Embryonic facial prominence (tissue), 1 donor: ENCODE measurements at regions not wholly inside any gene's neighbourhood (a gene's known extent, or its start where the extent isn't known, plus 50 kb on each side); places are given as distances from the start of the nearest gene placed in this dataset.

Source experiments
- DNase-seq: peaks from one replicate; pipeline ENCODE4 v3.0.0-alpha.2; 2016; ENCODE audit errors: extremely low spot score

- DNase-seq = no peak
Measured at GRCh38 chr22:27139935-27140511, 482.6 kb downstream of the MIAT start.

- no peak for DNase-seq
Measured at GRCh38 chr22:27142286-27142685, 484.9 kb downstream of the MIAT start.

- no peak for DNase-seq
Measured at GRCh38 chr22:27144321-27144720, 486.9 kb downstream of the MIAT start.

GRCh38 chr22:27146866-27147633, 489.7 kb downstream of the MIAT start:
- no peak for DNase-seq

DNA sequence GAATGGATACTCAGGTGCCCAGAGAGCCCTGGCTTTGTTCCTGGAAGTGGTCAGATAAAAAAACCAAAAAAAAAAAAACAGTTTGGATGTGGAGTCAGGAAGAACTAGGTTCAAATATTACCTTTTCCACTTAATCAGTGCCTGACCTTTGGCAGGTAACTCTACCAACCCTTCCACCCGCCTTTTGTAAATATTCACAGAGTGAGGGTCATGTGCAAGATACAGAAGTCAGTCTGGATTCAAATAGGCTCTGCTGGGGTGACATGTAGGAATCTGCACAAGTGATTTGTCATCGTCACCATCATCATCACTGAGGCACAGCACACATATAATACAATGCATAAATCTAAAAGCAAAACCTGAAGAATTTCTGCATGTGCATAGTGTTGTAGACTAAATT, 490.7 kb downstream of the MIAT start:
- no peak for DNase-seq

DNA sequence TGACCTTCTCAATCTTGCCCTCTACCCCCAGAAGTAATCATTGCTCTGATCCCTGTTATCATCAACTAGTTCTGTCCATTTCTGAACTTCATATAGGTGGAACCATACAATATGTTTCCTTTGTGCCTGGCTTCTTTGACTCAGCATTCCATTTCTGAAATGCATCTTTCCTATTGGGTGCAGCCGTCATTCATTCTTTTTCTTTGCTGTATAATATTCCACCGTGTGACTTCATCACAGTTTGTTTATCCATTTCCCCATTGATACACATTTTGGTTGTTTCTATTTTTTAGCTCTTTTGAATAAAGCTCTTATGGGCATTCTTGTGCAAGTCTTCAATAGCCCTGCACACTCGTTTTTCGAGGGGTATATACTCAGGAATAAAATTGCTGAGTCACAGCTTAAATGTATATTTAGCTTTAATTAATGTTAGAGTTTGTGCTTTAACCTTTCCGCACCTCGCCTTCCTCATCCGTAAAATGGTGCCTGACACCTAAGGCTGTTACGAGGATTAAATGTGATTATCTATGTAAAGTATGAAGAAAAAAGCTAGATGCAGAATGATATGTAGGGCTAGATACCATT, 491.6 kb downstream of the MIAT start:
- no peak for DNase-seq

DNA sequence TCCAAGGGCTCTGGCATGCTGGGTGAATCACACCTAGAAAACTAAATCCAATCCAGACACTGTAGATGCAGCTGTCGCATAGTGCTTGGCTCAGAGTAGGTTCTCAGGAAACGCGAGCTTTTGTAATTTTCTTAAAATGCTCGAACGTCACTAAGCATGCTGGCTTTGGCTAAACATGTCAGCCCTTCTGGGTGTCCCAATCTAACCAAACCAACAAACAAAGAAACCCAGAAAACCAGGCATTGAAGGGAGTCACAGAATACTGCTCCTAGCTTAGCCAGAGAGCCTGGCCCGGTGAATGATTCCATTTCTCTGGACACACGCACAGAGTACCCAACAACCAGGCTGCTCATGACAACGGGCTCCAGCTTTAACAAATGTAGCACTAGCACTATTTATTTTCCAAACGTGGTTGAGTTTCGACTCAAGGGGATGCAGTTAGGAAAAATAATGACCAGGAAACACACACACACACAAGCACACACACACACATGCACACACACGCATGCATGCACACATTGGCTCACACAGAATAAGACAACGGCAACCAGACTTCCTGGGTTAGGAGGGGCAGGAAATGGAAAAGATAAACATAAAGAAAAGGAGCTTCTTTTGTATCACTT, 492.6 kb downstream of the MIAT start:
- DNase-seq = no peak

DNA sequence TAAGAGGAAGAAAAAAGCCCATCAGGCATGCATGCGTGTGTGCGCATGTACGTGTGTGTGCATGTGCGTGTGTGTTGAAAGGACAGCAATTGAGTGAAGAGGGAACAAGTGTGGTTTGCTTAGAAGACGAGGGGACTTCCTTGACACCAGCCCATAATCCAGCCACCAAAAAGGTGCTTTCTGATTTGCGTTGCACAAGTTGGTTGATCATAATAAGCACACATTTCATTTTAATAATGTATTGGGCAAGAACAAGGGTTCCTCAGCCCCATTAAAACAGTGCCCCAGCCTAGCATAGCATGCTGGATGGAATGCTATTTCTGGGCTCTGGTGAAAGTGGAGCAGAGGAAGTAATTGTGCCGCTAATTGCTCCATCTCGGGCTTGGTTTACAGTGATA, 493.2 kb downstream of the MIAT start:
- DNase-seq = no peak

GRCh38 chr22:27151407-27151806, 494.0 kb downstream of the MIAT start:
- DNase-seq = no peak

GRCh38 chr22:27152033-27152432, 494.6 kb downstream of the MIAT start:
- DNase-seq = no peak

- no peak for DNase-seq
Measured at GRCh38 chr22:27152883-27153282, 495.5 kb downstream of the MIAT start.

GRCh38 chr22:27153386-27153785, 496.0 kb downstream of the MIAT start:
- no peak for DNase-seq

DNA sequence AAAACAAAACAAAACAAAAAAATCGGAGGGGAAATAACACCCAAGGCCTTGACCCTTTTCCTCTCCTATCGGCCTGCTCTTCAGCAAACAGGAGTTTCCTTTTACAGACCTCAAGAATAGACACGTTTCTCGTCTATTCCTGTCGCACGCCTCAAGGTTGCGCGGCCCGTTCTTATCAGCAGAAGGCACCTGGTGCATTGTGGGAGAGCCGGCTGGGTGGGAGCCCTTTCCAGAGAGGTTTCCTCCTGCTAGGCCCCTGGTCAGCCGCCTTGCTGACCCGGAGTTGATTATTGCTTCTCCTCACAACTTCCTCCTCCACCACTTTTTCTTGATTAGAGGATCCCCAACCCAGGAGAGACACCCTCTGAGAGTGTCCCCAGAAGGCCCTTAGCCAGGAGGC, 497.3 kb downstream of the MIAT start:
- DNase-seq = no peak

DNA sequence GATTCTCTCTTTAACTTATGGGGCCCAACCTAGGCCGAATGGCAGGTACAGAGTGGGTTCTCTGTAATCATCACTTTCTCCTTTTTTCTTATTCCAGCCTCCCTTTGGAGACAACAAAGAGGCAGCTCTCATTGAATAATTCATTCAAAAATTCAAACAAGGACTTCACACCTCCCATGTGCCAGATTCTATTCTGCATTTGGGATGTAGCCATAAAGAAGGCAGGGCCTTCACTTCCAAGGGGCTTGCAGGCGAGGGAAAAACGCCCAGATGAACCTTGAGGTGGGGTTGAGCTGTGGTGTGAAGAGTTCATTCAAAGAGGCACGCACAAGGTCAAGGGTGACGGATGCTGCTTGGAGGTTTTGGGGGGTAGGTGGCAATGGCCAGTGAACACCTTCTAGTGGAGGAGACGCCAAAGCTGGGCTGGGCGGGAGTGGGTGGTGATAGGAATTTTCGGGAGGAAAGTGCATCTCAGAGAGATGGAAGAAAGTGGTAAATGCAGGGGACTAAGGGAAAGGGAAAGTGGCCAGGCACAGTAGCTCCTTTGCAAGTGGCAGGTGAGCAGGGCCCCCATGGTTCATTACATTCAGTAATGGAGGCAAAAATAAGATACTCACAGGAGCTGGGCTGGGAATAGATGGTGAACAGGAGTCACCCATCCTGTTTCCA, 499.6 kb downstream of the MIAT start:
- DNase-seq = no peak

DNA sequence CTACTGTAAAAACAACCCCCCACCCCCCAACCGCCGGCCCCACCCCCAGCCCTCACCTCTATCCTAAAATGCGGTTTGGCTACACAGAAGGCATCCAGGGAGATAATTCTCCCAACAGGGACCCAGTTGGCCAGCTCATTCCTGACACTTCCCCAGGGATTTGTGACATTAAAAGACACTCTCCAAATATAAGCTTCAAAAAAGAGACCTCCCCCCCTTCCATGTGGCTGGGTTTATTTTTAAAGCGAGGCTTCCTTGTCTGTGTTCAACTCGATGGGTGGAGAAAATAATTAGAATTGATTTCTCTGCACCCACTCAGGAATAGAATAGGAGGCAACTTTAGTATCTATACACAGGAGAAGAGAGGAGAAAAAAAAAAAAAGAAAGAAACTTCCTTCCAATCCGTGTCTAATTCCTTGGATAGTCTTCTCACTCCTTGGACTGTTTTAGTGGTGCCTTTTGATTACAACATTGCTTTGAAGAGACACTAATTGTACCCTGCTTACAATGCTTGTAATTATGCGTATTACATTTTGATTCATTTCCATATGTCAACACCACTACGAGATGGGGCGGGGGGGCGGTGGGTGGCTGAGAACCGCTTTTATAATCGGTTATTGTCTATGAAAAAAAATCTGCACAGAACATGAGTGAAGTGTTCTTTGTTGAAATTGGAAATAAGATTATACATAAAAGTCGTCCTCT, 500.4 kb downstream of the MIAT start:
- no peak for DNase-seq

GRCh38 chr22:27159016-27159415, 501.6 kb downstream of the MIAT start:
- no peak for DNase-seq

- no peak for DNase-seq
Measured at GRCh38 chr22:27159716-27160295, 502.4 kb downstream of the MIAT start.

DNA sequence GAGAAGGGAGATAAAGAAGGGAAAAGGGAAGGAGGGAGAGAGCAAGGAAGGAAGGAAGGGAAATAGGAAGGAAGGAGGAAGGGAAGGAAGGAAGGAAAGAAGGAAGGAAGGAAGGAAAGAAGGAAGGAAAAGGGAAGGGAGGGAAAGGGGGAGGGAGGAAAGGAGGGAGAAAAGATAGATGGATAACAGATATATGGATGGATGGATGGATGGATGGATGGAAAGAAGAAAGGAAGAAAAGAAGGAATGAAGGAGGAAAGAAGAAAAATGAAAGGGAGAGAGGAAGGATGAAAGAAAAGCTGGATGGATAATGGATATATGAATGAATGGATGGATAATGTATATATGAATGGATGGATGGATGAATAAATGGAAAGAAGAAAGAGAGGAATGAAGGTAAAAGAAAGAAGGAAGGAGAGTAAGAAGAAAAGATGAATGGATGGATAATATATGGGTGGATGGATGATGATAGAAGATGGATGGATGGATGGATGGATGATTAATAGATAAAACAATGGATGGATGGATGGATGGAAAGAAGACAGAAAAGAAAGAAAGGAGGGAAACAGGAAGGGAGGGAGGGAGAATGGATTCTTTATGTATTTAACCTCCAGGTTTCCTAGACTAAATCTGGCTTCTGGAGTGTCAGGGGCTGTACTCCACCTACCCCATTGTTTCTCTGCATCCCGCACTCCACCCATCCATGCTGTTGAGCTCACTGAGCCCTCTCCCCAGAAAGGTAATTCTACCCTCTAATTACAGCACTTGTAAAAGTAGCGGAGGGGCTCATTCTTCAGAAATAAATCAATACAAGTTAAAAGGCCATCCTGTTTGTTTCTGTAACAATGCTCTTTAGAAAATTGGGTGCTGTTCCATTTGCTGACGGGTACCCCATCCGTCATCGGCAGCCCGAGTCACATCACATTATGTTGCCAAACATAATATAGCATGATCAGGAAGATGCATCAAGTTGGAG, 506.1 kb downstream of the MIAT start:
- DNase-seq = no peak

GRCh38 chr22:27164781-27165503, 507.6 kb downstream of the MIAT start:
- no peak for DNase-seq
